NCI-H187 treated with DMSO at 0.1 percent for 48 hours (cell line): ENCODE measurements at regions not wholly inside any gene's neighbourhood (a gene's known extent, or its start where the extent isn't known, plus 50 kb on each side); places are given as distances from the start of the nearest gene placed in this dataset.

Experiments
- DNase-seq: peaks from one replicate; lab custom pipeline; 2025; lab: John Stamatoyannopoulos, UW

- no peak for DNase-seq
Measured at GRCh38 chr22:26732284-26732683, 74.9 kb downstream of the MIAT start.

GRCh38 chr22:26734339-26735018 lies 77.1 kb downstream of the MIAT start:
- DNase-seq = no peak

GRCh38 chr22:26735019-26735409 lies 77.6 kb downstream of the MIAT start:
- no peak for DNase-seq

- no peak for DNase-seq
Measured at GRCh38 chr22:26737262-26737661, 79.9 kb downstream of the MIAT start.

- DNase-seq = no peak
Measured at GRCh38 chr22:26740253-26740652, 82.9 kb downstream of the MIAT start.

- no peak for DNase-seq
Measured at GRCh38 chr22:26743149-26743548, 85.8 kb downstream of the MIAT start.

GRCh38 chr22:26744892-26745808 lies 87.8 kb downstream of the MIAT start:
- no peak for DNase-seq

GRCh38 chr22:26746311-26746710 lies 88.9 kb downstream of the MIAT start:
- DNase-seq = no peak

- DNase-seq = no peak
Measured at GRCh38 chr22:26748845-26749244, 91.5 kb downstream of the MIAT start.

GRCh38 chr22:26751217-26751616 lies 93.8 kb downstream of the MIAT start:
- DNase-seq = no peak

- no peak for DNase-seq
Measured at GRCh38 chr22:26753125-26753862, 95.9 kb downstream of the MIAT start.

GRCh38 chr22:26756675-26757293 lies 99.4 kb downstream of the MIAT start:
- no peak for DNase-seq

- DNase-seq = no peak
Measured at GRCh38 chr22:26757496-26757895, 100.1 kb downstream of the MIAT start.

GRCh38 chr22:26762503-26763472 lies 105.4 kb downstream of the MIAT start:
- no peak for DNase-seq

- no peak for DNase-seq
Measured at GRCh38 chr22:26763633-26764361, 106.4 kb downstream of the MIAT start.

GRCh38 chr22:26766510-26767350 lies 109.3 kb downstream of the MIAT start:
- no peak for DNase-seq

- DNase-seq = no peak
Measured at GRCh38 chr22:26767351-26768155, 110.2 kb downstream of the MIAT start.

GRCh38 chr22:26768156-26768515 lies 110.7 kb downstream of the MIAT start:
- DNase-seq = no peak

GRCh38 chr22:26768952-26769351 lies 111.6 kb downstream of the MIAT start:
- no peak for DNase-seq
